Heart left ventricle (tissue), 13 donors: ENCODE measurements at regions not wholly inside any gene's neighbourhood (a gene's known extent, or its start where the extent isn't known, plus 50 kb on each side); places are given as distances from the start of the nearest gene placed in this dataset.

ENCODE experiments used
- CTCF ChIP-seq, 12 donors: fragments of 200-600 bp; sonication (generic) in 4 of 12; IDR thresholded peaks; one replicate each; pipeline versions ENCODE4 v1.5.0 to v1.8.0; 2018 to 2022; ENCODE audit warnings: antibody characterized with exemption in 12 of 12, mild to moderate bottlenecking in 5 of 12
- POLR2A ChIP-seq, 2 donors: fragments of 450-650 bp; IDR thresholded peaks; one replicate each; pipeline ENCODE4 v1.6.1; 2017; ENCODE audit warnings: antibody characterized with exemption in 2 of 2, mild to moderate bottlenecking in 2 of 2, moderate library complexity in 2 of 2
- donor health status: ischemic (EF 13 %, LVEDD 7.1; RV severe dilation, severe dysfunction).
- donor health status: DM: no; HTN: yes; CAD: no.
- donor health status: DM: no; HTN: no; CAD: no.
- donor health status: ischemic (EF 25% LVEDD 6.9; RV normal size, moderate dysfunction).
- donor health status: ischemic (EF 25% LVEDD 5.7; RV mildly dilated, moderate dysfunction).
- donor health status: ischemic (EF 35%, LVEDD 5.7; RV mildly dilated, moderate dysfunction).
- donor health status: nonischemic (EF 11% LVEDD 7.7; RV severe dilation, severe dysfunction).
- donor health status: DM: yes; HTN: yes; CAD: no.
- donor health status: PGD.
- donor health status: ischemic (EF 29% LVEDD 5.4; RV normal size, mild dysfunction).
- donor health status: nonischemic (EF 23%, LVEDD 6.1; RV moderate dilation, normal function).

- TF ChIP-seq POLR2A (IDR thresholded peaks at IDR 0.05) (no peak), CTCF (IDR thresholded peaks at IDR 0.05) (no peak)
Measured at GRCh38 chr15:21260966-21261395, 179.3 kb downstream of the POTEB3 start.
